ENCODE measurements at regions not wholly inside any gene's neighbourhood (a gene's known extent, or its start where the extent isn't known, plus 50 kb on each side); places are given as distances from the start of the nearest gene placed in this dataset.
"Not testable (repeated sequence)": the region's sequence is repeated elsewhere in the genome, so short reads cannot be mapped to it uniquely, and the experiment has no call there.

- TF ChIP-seq POLR2A, CTCF, EP300 (IDR thresholded peaks at IDR 0.05): not testable (repeated sequence)
Measured at GRCh38 chr7:155385182-155385581, 72.7 kb upstream of the EN2 start.

All from gastroesophageal sphincter (tissue), 3 donors.